Heart right ventricle (tissue), 16 donors: ENCODE measurements at regions not wholly inside any gene's neighbourhood (a gene's known extent, or its start where the extent isn't known, plus 50 kb on each side); places are given as distances from the start of the nearest gene placed in this dataset.

ENCODE experiments used
- ATAC-seq, 8 donors: fragments of 200-7000 bp; cut with Tn5 transposase; one replicate each; pipeline ENCODE4 v1.9.1; 2020; ENCODE audit warnings: mild to moderate bottlenecking in 8 of 8, moderate library complexity in 8 of 8, moderate number of reproducible peaks in 1 of 8
- DNase-seq, 2 donors: peaks; one replicate each; pipeline ENCODE4 v3.0.0-alpha.2; 2020
- H3K27ac ChIP-seq, 10 donors: fragments of 200-600 bp; sonication (generic) in 2 of 10; one replicate each; pipeline versions ENCODE4 v1.5.0 to v1.8.0; 2020 to 2022; ENCODE audit warnings: mild to moderate bottlenecking in 3 of 10
- H3K27me3 ChIP-seq, 7 donors: fragments of 200-600 bp; one replicate each; pipeline ENCODE4 v1.8.0; 2021 to 2022; ENCODE audit warnings: mild to moderate bottlenecking in 2 of 7
- H3K36me3 ChIP-seq, 9 donors: fragments of 200-600 bp; sonication (generic) in 1 of 9; one replicate each; pipeline versions ENCODE4 v1.5.0 to v1.8.0; 2020 to 2022; ENCODE audit warnings: mild to moderate bottlenecking in 2 of 9
- H3K4me1 ChIP-seq, 9 donors: fragments of 200-600 bp; sonication (generic) in 1 of 9; one replicate each; pipeline versions ENCODE4 v1.5.0 to v1.8.0; 2020 to 2022; ENCODE audit warnings: mild to moderate bottlenecking in 4 of 9
- H3K4me3 ChIP-seq, 10 donors: fragments of 200-600 bp; sonication (generic) in 2 of 10; one replicate each; pipeline versions ENCODE4 v1.5.0 to v1.8.0; 2020 to 2022; ENCODE audit warnings: mild to moderate bottlenecking in 7 of 10, moderate library complexity in 2 of 10
- H3K9me3 ChIP-seq, 11 donors: fragments of 200-600 bp in 10 of 11; sonication (generic) in 2 of 11; one replicate each; pipeline versions ENCODE4 v1.5.0 to v1.8.0; 2013 to 2022; ENCODE audit warnings: mild to moderate bottlenecking in 2 of 11, control low read depth in 1 of 11, moderate library complexity in 1 of 11
- WGBS, 2 donors: extraction: QIAGEN DNeasy Blood & Tissue Kit; methylation state at CpG; one replicate each; pipeline ENCODE4 v1.1.7; 2013; ENCODE audit warnings: inconsistent platforms in 1 of 2; 5-methylcytosine and 5-hydroxymethylcytosine counted together
- intact Hi-C, 10 donors: fragments of 100-400 bp; cut with DNase I; formaldehyde crosslinking; loops; one replicate each; pipeline versions ENCODE4 v1.11.1 to v1.14.2; 2022
- TF ChIP-seq, protein P1 (sequence below), 9 donors: fragments of 200-600 bp; sonication (generic) in 2 of 9; IDR thresholded peaks; one replicate each; pipeline versions ENCODE4 v1.5.0 to v1.8.0; 2021 to 2022; ENCODE audit warnings: antibody characterized with exemption in 9 of 9, mild to moderate bottlenecking in 5 of 9, moderate library complexity in 1 of 9
- donor health status: Arrhythmogenic right ventricular cardiomyopathy.
- donor health status: ischemic (EF 13 %, LVEDD 7.1; RV severe dilation, severe dysfunction).
- donor health status: healthy with polysubstance abuse.
- donor health status: DM: no; HTN: yes; CAD: no.
- donor health status: DM: no; HTN: no; CAD: no.
- donor health status: ischemic (EF 25% LVEDD 6.9; RV normal size, moderate dysfunction).
- donor health status: ischemic (EF 25% LVEDD 5.7; RV mildly dilated, moderate dysfunction).
- donor health status: healthy.
- donor health status: DM: yes; HTN: yes; CAD: no.
- donor health status: Ischemic cardiomyopathy.
- donor health status: ischemic (EF 35%, LVEDD 5.7; RV mildly dilated, moderate dysfunction).
- donor health status: nonischemic (EF 11% LVEDD 7.7; RV severe dilation, severe dysfunction).
- donor health status: DM: yes; HTN: yes; CAD: no.
- donor health status: PGD.
- donor health status: ischemic (EF 29% LVEDD 5.4; RV normal size, mild dysfunction).
- donor health status: nonischemic (EF 23%, LVEDD 6.1; RV moderate dilation, normal function).

DNA sequence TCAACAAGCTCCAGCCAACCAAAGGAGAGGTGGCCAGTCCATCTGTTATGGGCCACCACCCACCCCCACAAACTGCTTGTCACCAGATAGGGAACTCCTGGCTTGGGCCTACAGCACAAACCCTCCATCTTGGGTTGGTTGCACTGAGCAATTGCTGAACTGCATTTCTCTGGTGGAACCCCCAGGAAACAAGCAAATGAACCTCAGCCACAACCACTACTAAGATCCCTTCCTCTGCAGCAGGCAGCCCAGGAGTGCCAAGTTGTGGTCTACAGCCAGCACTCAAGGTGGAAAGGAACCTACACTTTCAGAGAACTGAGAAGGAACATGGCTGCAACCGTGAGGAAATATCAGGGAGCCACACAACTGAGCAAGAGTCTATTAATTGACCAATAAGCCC lies 171.6 kb downstream of the TMEM200A start:
- intact Hi-C loops, result no loop called here
- DNase-seq (no peak), ATAC-seq (no peak)
- Histone ChIP-seq H3K4me3 (no peak overlapping the region), H3K4me1 (no peaks in the 10 kb centered on the region), H3K27me3 (no peaks in the 10 kb centered on the region), H3K9me3 (peaks cover 0 to 39% (median 14%) of the 10 kb centered on the region in 11 donors), H3K36me3 (no peaks in the 10 kb centered on the region), H3K27ac (no peak overlapping the region)
- 58 to 85% methylated on average over 1 of the region's 1 CpG for WGBS, 2 donors
- TF ChIP-seq, protein P1, sequence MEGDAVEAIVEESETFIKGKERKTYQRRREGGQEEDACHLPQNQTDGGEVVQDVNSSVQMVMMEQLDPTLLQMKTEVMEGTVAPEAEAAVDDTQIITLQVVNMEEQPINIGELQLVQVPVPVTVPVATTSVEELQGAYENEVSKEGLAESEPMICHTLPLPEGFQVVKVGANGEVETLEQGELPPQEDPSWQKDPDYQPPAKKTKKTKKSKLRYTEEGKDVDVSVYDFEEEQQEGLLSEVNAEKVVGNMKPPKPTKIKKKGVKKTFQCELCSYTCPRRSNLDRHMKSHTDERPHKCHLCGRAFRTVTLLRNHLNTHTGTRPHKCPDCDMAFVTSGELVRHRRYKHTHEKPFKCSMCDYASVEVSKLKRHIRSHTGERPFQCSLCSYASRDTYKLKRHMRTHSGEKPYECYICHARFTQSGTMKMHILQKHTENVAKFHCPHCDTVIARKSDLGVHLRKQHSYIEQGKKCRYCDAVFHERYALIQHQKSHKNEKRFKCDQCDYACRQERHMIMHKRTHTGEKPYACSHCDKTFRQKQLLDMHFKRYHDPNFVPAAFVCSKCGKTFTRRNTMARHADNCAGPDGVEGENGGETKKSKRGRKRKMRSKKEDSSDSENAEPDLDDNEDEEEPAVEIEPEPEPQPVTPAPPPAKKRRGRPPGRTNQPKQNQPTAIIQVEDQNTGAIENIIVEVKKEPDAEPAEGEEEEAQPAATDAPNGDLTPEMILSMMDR (IDR thresholded peaks at IDR 0.05), result no peak

DNA sequence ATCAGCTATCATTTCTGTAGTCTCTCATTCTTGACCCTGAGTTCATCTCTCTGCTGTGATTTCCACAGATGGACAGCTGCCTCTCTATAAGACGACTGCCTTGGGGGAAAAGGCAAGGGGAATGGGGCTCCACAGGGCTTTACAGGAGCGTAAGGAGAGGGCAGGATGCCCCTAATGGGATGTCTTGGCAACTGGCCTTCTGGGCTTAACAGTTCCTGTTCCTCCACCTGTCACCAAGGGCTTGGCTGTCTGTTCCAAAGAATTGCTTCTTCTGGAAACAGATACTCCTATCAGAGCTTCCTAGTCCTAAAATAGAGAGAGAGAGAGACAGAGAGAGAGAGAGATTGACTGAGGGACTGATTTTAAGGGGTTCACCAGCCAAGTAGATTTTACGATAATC lies 181.9 kb downstream of the TMEM200A start:
- Histone ChIP-seq H3K4me3 (no peak overlapping the region), H3K4me1 (no peaks in the 10 kb centered on the region), H3K36me3 (no peaks in the 10 kb centered on the region), H3K27ac (no peak overlapping the region), H3K9me3 (no peaks in the 10 kb centered on the region), H3K27me3 (peaks cover 0 to 7% (median 0%) of the 10 kb centered on the region in 7 donors)
- ATAC-seq (no peak), DNase-seq (no peak)
- intact Hi-C loops, result no loop called here
- TF ChIP-seq, protein P1 (IDR thresholded peaks at IDR 0.05), result no peak
- WGBS, 2 donors, result 46% methylated on average over 3 of the region's 3 CpGs

DNA sequence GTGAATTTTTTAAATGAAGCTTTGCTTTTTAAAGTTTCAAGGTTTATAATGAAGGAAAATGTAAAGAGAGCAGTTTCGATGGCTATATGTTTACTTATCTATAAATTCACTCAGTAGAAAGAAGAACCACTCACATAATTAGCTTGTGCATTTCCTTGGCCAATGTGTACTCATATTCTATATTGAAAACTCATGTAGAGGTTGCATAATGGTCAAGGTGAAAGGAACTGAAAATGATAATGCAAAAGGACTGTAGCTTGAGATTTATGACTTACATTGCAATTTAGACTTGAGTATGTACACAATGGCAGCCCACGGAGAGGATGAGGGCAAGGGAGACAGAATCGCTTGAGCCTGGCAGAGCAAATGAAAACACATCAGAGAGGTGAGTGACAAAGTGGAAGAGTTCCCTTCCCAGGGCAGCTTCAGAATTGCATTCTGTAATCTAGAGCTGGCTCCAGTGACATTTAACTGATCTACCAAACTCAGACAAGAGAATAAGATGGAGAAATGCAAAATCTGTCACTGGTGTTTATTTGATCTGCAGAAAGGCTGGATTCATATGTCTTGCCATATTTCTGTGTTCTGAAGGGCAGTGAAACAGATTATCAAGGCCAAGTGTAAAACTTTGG lies 191.8 kb downstream of the TMEM200A start:
- 70 to 77% methylated on average over 3 of the region's 3 CpGs for WGBS, 2 donors
- no peaks in the 10 kb centered on the region for H3K4me1 ChIP-seq
- intact Hi-C loops, result no loop called here
- TF ChIP-seq, protein P1 (IDR thresholded peaks at IDR 0.05), result no peak
- no peaks in the 10 kb centered on the region for H3K9me3 ChIP-seq
- H3K27me3 ChIP-seq, result peaks cover 0 to under 1% (median 0%) of the 10 kb centered on the region in 7 donors
- no peaks in the 10 kb centered on the region for H3K36me3 ChIP-seq
- ATAC-seq (no peak), DNase-seq (no peak)
- H3K4me3 ChIP-seq, result no peak overlapping the region
- H3K27ac ChIP-seq, result no peak overlapping the region

DNA sequence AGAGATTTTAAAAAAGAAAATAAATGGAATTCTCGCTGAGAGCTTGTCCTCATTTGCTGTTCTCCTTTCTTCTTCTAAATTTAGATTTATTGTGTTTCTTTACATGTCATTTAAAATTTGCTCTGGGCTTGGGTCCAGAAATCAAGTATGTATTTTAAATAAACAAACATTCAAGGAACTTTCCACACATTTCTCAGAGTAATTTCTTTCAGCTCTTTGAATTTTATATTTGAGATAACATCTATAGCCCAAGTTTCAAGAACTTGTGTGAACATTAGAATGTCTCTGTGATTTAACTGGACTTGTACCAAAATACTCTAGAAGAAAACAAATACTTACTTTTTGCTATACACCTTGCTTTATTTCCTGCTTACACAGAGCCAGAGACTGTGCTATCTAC lies 192.3 kb downstream of the TMEM200A start:
- TF ChIP-seq, protein P1 (IDR thresholded peaks at IDR 0.05), result no peak
- DNase-seq (no peak), ATAC-seq (no peak)
- no peaks in the 10 kb centered on the region for H3K9me3 ChIP-seq
- H3K27me3 ChIP-seq, result no peaks in the 10 kb centered on the region
- no peaks in the 10 kb centered on the region for H3K4me1 ChIP-seq
- no peak overlapping the region for H3K4me3 ChIP-seq
- H3K27ac ChIP-seq, result no peak overlapping the region
- no peaks in the 10 kb centered on the region for H3K36me3 ChIP-seq
- 43 to 73% methylated on average over 1 of the region's 1 CpG for WGBS, 2 donors
- intact Hi-C loops, result no loop called here
